Neural progenitor cell (in vitro differentiated cells): ENCODE measurements at regions not wholly inside any gene's neighbourhood (a gene's known extent, or its start where the extent isn't known, plus 50 kb on each side); places are given as distances from the start of the nearest gene placed in this dataset. TPM values are rescaled to one million over a fixed set of nuclear protein-coding genes. Genes with fewer than 3 reads are reported as not detected.

Experiments
- DNase-seq: peaks from one replicate; pipeline ENCODE4 v3.0.0-alpha.2; 2016; ENCODE audit warnings: low spot score
- H2AFZ ChIP-seq: fragments of 200-600 bp; sonication (generic); replicated peaks from 2 replicates; pipeline ENCODE4 v1.6.1; 2016; ENCODE audit warnings: antibody characterized with exemption
- H3F3A ChIP-seq: fragments of 200-600 bp; sonication (generic); 2 replicates; pipeline ENCODE4 v1.6.1; 2016; ENCODE audit warnings: antibody characterized with exemption, low read depth
- H3K27ac ChIP-seq: fragments of 200-600 bp; sonication (generic); 2 replicates; pipeline ENCODE4 v1.5.1; 2016; ENCODE audit warnings: mild to moderate bottlenecking
- H3K27me3 ChIP-seq: fragments of 200-600 bp; sonication (generic); 2 replicates; pipeline ENCODE4 v1.6.1; 2016; ENCODE audit warnings: mild to moderate bottlenecking, moderate library complexity
- H3K36me3 ChIP-seq: fragments of 200-600 bp; sonication (generic); 2 replicates; pipeline ENCODE4 v1.5.1; 2016
- H3K4me1 ChIP-seq: fragments of 200-600 bp; sonication (generic); 2 replicates; pipeline ENCODE4 v1.6.1; 2016; ENCODE audit warnings: mixed run types
- H3K4me2 ChIP-seq: fragments of 200-600 bp; sonication (generic); 2 replicates; pipeline ENCODE4 v1.6.1; 2016
- H3K4me3 ChIP-seq: fragments of 200-600 bp; sonication (generic); 2 replicates; pipeline ENCODE4 v1.5.1; 2016
- H3K79me2 ChIP-seq: fragments of 200-600 bp; sonication (generic); 2 replicates; pipeline ENCODE4 v1.6.1; 2016; ENCODE audit warnings: low read depth
- H3K9ac ChIP-seq: fragments of 200-600 bp; sonication (generic); 2 replicates; pipeline ENCODE4 v1.6.1; 2016
- H3K9me3 ChIP-seq: fragments of 200-600 bp; sonication (generic); 2 replicates; pipeline ENCODE4 v1.5.1; 2016; ENCODE audit warnings: low read depth
- H4K20me1 ChIP-seq: fragments of 200-600 bp; sonication (generic); 2 replicates; pipeline ENCODE4 v1.6.1; 2016; ENCODE audit warnings: low read depth
- H3K27ac Mint-ChIP-seq: 3 replicates; pipeline ENCODE4 v1.8.0; 2021; ENCODE audit warnings: mixed read lengths
- H3K27me3 Mint-ChIP-seq: 2 replicates; pipeline ENCODE4 v1.8.0; 2022; ENCODE audit warnings: low read depth, mild to moderate bottlenecking, inconsistent platforms, moderate library complexity, mixed read lengths; ENCODE audit not compliant: insufficient read depth
- H3K36me3 Mint-ChIP-seq: 3 replicates; pipeline ENCODE4 v1.8.0; 2021; ENCODE audit warnings: mixed read lengths
- H3K4me1 Mint-ChIP-seq: 3 replicates; pipeline ENCODE4 v1.8.0; 2021; ENCODE audit warnings: mixed read lengths
- H3K4me3 Mint-ChIP-seq: 3 replicates; pipeline ENCODE4 v1.8.0; 2021; ENCODE audit warnings: mild to moderate bottlenecking, moderate library complexity, mixed read lengths
- H3K9me3 Mint-ChIP-seq: 3 replicates; pipeline ENCODE4 v1.8.0; 2020; ENCODE audit warnings: mixed read lengths
- EZH2 ChIP-seq: fragments of 200-600 bp; sonication (generic); IDR thresholded peaks from 2 replicates; pipeline ENCODE4 v1.6.1; 2017; ENCODE audit warnings: antibody characterized with exemption, mild to moderate bottlenecking, moderate library complexity
- EZH2phosphoT487 ChIP-seq: fragments of 200-600 bp; sonication (generic); IDR thresholded peaks from 2 replicates; pipeline ENCODE4 v1.6.1; 2017; ENCODE audit warnings: antibody characterized with exemption
- small RNA-seq: library from RNA; depleted of rRNA; stranded (forward); fragments of <200 nt; gene quantifications from one replicate; pipeline ENCODE3, GENCODE V24; 2015
- TF ChIP-seq, protein P1 (sequence below): fragments of 200-600 bp; sonication (generic); IDR thresholded peaks from 2 replicates; pipeline ENCODE4 v1.5.1; 2017; ENCODE audit warnings: antibody characterized with exemption, mild to moderate bottlenecking

DNA sequence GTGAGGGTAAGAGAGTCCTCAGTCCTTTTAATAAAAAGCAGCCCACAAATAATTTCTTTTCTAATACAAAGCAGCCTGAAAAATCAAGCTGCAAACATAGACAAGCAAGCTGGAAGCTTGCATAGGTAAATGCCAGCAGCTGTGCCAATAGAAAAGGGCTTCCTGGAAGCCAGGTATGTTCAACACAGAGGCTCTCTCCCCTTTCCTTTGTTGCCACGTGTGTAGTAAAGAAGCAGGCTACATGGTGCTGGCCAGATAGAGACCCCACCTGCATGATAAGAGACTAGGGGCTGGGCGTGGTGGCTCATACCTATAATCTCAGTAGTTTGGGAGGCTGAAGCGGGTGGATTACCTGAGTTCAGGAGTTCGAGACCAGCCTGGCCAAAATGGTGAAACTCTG is 50.1 kb upstream of the ERRFI1 start:
- Mint-ChIP-seq H3K4me1 (peaks cover 24% of the 10 kb centered on the region), H3K9me3 (no peaks in the 10 kb centered on the region), H3K4me3 (no peak overlapping the region), H3K27me3 (peaks cover 2% of the 10 kb centered on the region), H3K36me3 (no peaks in the 10 kb centered on the region), H3K27ac (no peak overlapping the region)
- H3K36me3 ChIP-seq = no peaks in the 10 kb centered on the region
- no peak overlapping the region for H2AFZ ChIP-seq
- no peak overlapping the region for H3K27ac ChIP-seq
- no peaks in the 10 kb centered on the region for H4K20me1 ChIP-seq
- no peak for TF ChIP-seq EZH2
- TF ChIP-seq, protein P1, sequence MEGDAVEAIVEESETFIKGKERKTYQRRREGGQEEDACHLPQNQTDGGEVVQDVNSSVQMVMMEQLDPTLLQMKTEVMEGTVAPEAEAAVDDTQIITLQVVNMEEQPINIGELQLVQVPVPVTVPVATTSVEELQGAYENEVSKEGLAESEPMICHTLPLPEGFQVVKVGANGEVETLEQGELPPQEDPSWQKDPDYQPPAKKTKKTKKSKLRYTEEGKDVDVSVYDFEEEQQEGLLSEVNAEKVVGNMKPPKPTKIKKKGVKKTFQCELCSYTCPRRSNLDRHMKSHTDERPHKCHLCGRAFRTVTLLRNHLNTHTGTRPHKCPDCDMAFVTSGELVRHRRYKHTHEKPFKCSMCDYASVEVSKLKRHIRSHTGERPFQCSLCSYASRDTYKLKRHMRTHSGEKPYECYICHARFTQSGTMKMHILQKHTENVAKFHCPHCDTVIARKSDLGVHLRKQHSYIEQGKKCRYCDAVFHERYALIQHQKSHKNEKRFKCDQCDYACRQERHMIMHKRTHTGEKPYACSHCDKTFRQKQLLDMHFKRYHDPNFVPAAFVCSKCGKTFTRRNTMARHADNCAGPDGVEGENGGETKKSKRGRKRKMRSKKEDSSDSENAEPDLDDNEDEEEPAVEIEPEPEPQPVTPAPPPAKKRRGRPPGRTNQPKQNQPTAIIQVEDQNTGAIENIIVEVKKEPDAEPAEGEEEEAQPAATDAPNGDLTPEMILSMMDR = no peak
- TF ChIP-seq EZH2phosphoT487 = no peak
- no peak overlapping the region for H3K9ac ChIP-seq
- no peaks in the 10 kb centered on the region for H3K9me3 ChIP-seq
- DNase-seq = no peak
- no peaks in the 10 kb centered on the region for H3K27me3 ChIP-seq
- no peaks in the 10 kb centered on the region for H3K4me1 ChIP-seq
- H3K4me2 ChIP-seq = no peak overlapping the region
- H3K79me2 ChIP-seq = no peaks in the 10 kb centered on the region
- no peak overlapping the region for H3K4me3 ChIP-seq
- no peaks in the 10 kb centered on the region for H3F3A ChIP-seq

Small RNAs in the stretch of these regions (small RNA-seq; reads per million reads assigned to genes)
- gene RNU1-7P = not detected
